SK-N-DZ (cell line): ENCODE measurements at regions not wholly inside any gene's neighbourhood (a gene's known extent, or its start where the extent isn't known, plus 50 kb on each side); places are given as distances from the start of the nearest gene placed in this dataset.
A peak's percentile ranks its signal among the peaks of the same experiment; 100 is the strongest.
"Not testable (repeated sequence)": the region's sequence is repeated elsewhere in the genome, so short reads cannot be mapped to it uniquely, and the experiment has no call there.

Experiments used
- DNase-seq: peaks from one replicate; pipeline ENCODE4 v3.0.0-alpha.2; 2015; ENCODE audit warnings: low spot score

DNA sequence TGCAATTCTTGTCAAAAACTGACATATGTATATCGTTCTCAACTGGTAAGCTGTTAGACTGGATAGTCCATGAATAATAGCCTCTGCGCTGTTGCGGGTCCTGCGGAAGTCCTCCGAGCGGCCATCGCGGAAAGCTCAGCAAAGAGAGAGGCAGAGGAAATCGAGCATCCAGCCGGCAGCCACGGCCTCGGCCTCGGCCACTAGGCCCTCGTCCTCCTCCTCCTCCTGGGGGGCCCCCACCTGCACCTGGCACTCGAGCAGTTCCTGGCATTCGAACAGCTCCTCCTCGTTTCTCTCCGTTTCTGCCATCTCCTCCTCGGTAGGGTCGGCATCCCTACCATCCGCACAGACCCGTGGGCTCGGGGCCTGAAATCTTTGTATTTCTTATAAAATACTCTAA is 111.2 kb upstream of the CYLC1 start:
- DNase-seq = not testable (repeated sequence)

GRCh38 chrX:83750451-83750850 is 110.5 kb upstream of the CYLC1 start:
- DNase-seq = not testable (repeated sequence)

GRCh38 chrX:83759872-83760271 is 101.1 kb upstream of the CYLC1 start:
- DNase-seq = peak; percentile 2

GRCh38 chrX:83771664-83772063 is 89.3 kb upstream of the CYLC1 start:
- no peak for DNase-seq
